ENCODE measurements at regions not wholly inside any gene's neighbourhood (a gene's known extent, or its start where the extent isn't known, plus 50 kb on each side); places are given as distances from the start of the nearest gene placed in this dataset.

- TF ChIP-seq EZH2 (IDR thresholded peaks at IDR 0.05; ENCODE audit: low read length) (no peak), CTCF (optimal IDR thresholded peaks at IDR 0.05 in 1 of 3, IDR thresholded peaks at IDR 0.05 in 1 of 3, conservative IDR thresholded peaks at IDR 0.05 in 1 of 3; ENCODE audit: extremely low read depth in 1 of 3, insufficient read depth in 2 of 3, low read length in 3 of 3) (no peak)
These were observed 228.8 kb downstream of the PTEN start for GRCh38 chr10:88092265-88092664.
